ENCODE measurements at regions not wholly inside any gene's neighbourhood (a gene's known extent, or its start where the extent isn't known, plus 50 kb on each side); places are given as distances from the start of the nearest gene placed in this dataset.

GRCh38 chr6:165725201-165725600 lies 62.2 kb upstream of the PDE10A start:
- TF ChIP-seq CTCF (IDR thresholded peaks at IDR 0.05) (no peak), POLR2A (IDR thresholded peaks at IDR 0.05) (no peak)
